ENCODE measurements at regions not wholly inside any gene's neighbourhood (a gene's known extent, or its start where the extent isn't known, plus 50 kb on each side); places are given as distances from the start of the nearest gene placed in this dataset.

DNA sequence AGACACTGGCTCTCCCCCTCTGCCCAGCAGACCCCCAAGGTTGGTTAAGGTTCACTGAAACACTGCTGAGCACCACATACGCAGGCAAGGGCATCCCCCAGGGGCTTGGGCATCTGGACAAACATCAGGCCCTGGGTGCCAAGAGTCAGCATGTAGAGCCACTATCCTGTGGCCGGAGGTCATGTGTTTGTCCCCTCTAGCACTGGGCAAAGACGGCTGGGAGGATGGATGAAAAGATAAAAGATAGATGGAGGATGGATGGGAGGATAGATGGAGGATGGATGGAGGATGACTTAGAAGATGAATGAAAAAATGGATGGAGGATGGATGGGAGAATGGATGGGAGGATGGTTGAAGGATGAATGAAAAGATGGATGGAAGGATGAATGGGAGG is 216.8 kb upstream of the IER5L start:
- TF ChIP-seq RCOR1 (IDR thresholded peaks at IDR 0.05; ENCODE audit: insufficient replicate concordance, low read length) (no peak), POLR2A (IDR thresholded peaks at IDR 0.05; ENCODE audit: low read depth, low read length) (no peak), CTCF (conservative IDR thresholded peaks at IDR 0.05; ENCODE audit: low read depth, low read length) (no peak), SMC3 (IDR thresholded peaks at IDR 0.05; ENCODE audit: low read depth, low read length) (no peak), CHD1 (IDR thresholded peaks at IDR 0.05; ENCODE audit: low read depth, low read length) (no peak)
